ENCODE measurements at regions not wholly inside any gene's neighbourhood (a gene's known extent, or its start where the extent isn't known, plus 50 kb on each side); places are given as distances from the start of the nearest gene placed in this dataset.

DNA sequence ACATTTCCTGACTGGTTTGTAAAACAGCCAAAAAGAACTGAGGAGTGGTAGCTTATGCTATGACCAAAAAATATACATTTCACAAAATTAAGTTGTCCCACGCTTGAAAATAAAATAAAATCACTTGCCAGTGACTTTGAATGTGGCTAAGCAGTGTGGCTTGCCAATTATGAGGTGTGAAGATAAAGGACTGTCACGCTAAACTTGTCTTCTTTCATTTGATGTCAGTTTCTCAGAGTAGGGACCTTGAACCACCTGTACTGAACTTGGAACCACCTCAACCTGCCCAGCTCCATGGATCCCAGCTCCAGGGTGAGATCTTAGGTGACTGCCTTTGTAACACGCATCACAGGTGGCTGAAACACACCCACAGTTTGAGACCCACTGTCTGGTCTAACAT lies 113.7 kb upstream of the TBL1X start:
- no peak overlapping the region for H3K4me3 ChIP-seq (ENCODE audit: low read depth in 1 of 2, low read length in 1 of 2)
- no peaks in the 10 kb centered on the region for H3K9me3 ChIP-seq
- TF ChIP-seq, protein P1, sequence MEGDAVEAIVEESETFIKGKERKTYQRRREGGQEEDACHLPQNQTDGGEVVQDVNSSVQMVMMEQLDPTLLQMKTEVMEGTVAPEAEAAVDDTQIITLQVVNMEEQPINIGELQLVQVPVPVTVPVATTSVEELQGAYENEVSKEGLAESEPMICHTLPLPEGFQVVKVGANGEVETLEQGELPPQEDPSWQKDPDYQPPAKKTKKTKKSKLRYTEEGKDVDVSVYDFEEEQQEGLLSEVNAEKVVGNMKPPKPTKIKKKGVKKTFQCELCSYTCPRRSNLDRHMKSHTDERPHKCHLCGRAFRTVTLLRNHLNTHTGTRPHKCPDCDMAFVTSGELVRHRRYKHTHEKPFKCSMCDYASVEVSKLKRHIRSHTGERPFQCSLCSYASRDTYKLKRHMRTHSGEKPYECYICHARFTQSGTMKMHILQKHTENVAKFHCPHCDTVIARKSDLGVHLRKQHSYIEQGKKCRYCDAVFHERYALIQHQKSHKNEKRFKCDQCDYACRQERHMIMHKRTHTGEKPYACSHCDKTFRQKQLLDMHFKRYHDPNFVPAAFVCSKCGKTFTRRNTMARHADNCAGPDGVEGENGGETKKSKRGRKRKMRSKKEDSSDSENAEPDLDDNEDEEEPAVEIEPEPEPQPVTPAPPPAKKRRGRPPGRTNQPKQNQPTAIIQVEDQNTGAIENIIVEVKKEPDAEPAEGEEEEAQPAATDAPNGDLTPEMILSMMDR (IDR thresholded peaks at IDR 0.05): no peak
- H3K27me3 ChIP-seq: no peaks in the 10 kb centered on the region
- H3K27ac ChIP-seq: peak overlapping the region; percentile 95
- H3K36me3 ChIP-seq: no peaks in the 10 kb centered on the region
- peaks cover 30 to 67% of the 10 kb centered on the region in 2 experiments for H3K4me1 ChIP-seq (ENCODE audit: control insufficient read depth in 1 of 2, insufficient read depth in 1 of 2, low read depth in 1 of 2, low read length in 1 of 2)

DNA sequence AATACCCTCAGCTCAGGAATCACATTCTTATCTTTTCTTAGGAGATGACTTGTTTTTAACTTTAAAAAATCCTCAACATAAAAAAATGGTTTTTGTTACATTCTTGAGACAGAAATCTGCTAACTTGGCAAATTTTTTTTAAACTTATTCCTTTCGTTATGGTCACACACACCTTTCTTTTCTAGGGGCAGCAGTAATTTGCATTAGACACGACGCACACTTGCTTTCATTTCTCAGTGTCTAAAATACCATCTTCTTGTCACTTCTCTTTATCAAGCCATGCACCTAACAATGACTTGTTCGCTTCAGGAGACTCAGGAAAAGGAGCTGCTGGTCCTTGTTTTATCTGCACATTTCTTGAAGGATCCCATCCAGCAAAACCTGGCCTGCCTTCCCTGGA lies 112.6 kb upstream of the TBL1X start:
- TF ChIP-seq, protein P1 (IDR thresholded peaks at IDR 0.05): no peak

DNA sequence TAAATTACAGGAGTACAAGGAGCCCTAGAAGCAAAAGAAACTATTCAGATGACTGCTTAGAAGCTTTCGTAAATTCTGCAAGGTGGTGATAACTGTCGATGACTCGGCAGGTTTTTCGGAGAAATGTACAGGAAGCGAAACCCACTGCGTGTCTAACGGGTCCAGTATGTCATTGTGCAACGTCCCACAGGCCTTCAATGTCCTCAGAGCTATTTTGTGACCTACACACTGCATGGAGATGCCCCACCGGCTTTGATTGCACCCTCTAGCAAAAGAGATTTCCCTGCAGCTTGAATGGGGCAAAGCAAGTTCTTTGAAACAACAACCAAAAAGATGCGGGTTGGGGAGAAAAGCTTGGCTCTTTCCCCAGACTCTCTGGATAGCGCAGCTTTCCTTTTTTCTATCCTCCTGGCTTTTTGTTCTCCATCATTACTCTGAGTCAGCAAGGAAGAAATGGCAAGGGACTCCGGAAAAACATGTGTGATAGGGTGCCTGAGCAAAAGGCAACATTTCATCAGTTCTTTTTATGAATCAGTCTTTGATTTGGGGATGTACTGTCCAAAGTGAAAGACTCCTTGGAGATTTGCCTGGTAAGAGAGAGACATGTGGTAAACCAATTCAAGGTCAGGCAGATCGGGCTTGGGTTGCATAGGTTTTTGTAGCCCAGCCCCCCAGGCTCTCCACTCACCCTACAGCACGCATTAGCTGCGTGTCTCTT lies 112.0 kb upstream of the TBL1X start:
- Histone ChIP-seq H3K9me3 (no peaks in the 10 kb centered on the region), H3K36me3 (no peaks in the 10 kb centered on the region), H3K27me3 (no peaks in the 10 kb centered on the region), H3K27ac (peak overlapping the region; percentile 95), H3K4me3 (ENCODE audit: low read depth in 1 of 2, low read length in 1 of 2) (peak overlapping the region; percentile 36 to 57), H3K4me1 (ENCODE audit: control insufficient read depth in 1 of 2, insufficient read depth in 1 of 2, low read depth in 1 of 2, low read length in 1 of 2) (peaks cover 30 to 68% of the 10 kb centered on the region in 2 experiments)
- TF ChIP-seq, protein P1 (IDR thresholded peaks at IDR 0.05): no peak

More for the DNA sequence above, 112.6 kb upstream of the TBL1X start:
- Histone ChIP-seq H3K9me3 (no peaks in the 10 kb centered on the region), H3K27me3 (no peaks in the 10 kb centered on the region), H3K4me3 (ENCODE audit: low read depth in 1 of 2, low read length in 1 of 2) (peak overlapping the region; percentile 36 to 57), H3K4me1 (ENCODE audit: control insufficient read depth in 1 of 2, insufficient read depth in 1 of 2, low read depth in 1 of 2, low read length in 1 of 2) (peaks cover 30 to 68% of the 10 kb centered on the region in 2 experiments), H3K27ac (peak overlapping the region; percentile 95), H3K36me3 (no peaks in the 10 kb centered on the region)

DNA sequence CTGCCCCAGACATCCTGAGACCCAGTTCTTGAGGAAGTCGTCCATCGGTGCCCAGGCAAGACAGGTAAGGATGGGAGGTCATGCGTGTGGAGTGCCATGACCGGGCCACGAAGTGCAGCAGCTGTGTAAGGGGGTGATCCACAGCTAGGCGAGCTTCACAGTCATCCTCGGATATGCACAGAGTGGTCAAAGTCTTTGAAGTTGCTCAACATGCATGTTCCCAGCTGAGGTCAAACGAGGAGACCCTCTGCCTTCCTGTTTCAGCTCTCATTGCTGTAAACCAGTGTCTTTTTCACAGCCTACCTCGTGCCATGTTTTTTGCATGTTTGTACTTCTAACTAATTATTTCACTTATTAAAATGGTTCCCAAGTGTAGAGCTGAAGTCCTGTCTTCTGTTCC lies 109.9 kb upstream of the TBL1X start:
- Histone ChIP-seq H3K36me3 (no peaks in the 10 kb centered on the region), H3K4me3 (ENCODE audit: low read depth in 1 of 2, low read length in 1 of 2) (no peak overlapping the region), H3K27ac (no peak overlapping the region), H3K4me1 (ENCODE audit: control insufficient read depth in 1 of 2, insufficient read depth in 1 of 2, low read depth in 1 of 2, low read length in 1 of 2) (peaks cover 30 to 62% of the 10 kb centered on the region in 2 experiments), H3K9me3 (no peaks in the 10 kb centered on the region), H3K27me3 (no peaks in the 10 kb centered on the region)
- TF ChIP-seq, protein P1 (IDR thresholded peaks at IDR 0.05): no peak

DNA sequence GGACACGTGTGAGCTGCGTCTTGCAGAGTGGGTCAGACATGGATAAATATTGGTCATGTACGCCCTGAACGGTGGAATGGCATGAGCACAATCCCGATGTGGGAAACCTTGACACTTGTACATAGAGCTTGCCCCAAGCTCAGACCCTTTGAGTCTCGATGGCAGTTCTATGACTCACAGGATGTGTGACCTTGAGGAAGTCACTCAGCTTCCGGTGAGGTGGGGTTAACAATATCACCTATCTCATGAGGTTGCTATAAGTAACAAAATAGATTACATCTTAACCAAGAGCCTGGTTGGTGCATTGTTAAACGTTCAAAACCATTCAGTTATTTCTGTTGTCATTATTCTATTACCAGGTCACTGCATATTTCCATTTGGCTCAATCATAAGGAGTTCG lies 109.1 kb upstream of the TBL1X start:
- Histone ChIP-seq H3K36me3 (no peaks in the 10 kb centered on the region), H3K27me3 (no peaks in the 10 kb centered on the region), H3K27ac (no peak overlapping the region), H3K9me3 (no peaks in the 10 kb centered on the region), H3K4me3 (ENCODE audit: low read depth in 1 of 2, low read length in 1 of 2) (no peak overlapping the region), H3K4me1 (ENCODE audit: control insufficient read depth in 1 of 2, insufficient read depth in 1 of 2, low read depth in 1 of 2, low read length in 1 of 2) (peaks cover 30 to 54% of the 10 kb centered on the region in 2 experiments)
- TF ChIP-seq, protein P1 (IDR thresholded peaks at IDR 0.05): no peak

Data from neutrophil (primary cell).